Nephron (organoid): ENCODE measurements at regions not wholly inside any gene's neighbourhood (a gene's known extent, or its start where the extent isn't known, plus 50 kb on each side); places are given as distances from the start of the nearest gene placed in this dataset.
A peak's percentile ranks its signal among the peaks of the same experiment; 100 is the strongest.

Source experiments
- H3K27ac Mint-ChIP-seq, 3 experiments: 2 replicates each; pipeline ENCODE4 v1.8.0; 2020; ENCODE audit warnings: mixed read lengths in 3 of 3, mild to moderate bottlenecking in 2 of 3, moderate library complexity in 1 of 3
- H3K27me3 Mint-ChIP-seq: 2 replicates; pipeline ENCODE4 v1.8.0; 2021; ENCODE audit warnings: low read depth, mild to moderate bottlenecking, moderate library complexity, mixed read lengths
- H3K36me3 Mint-ChIP-seq: 2 replicates; pipeline ENCODE4 v1.8.0; 2020; ENCODE audit warnings: low read depth, mixed read lengths
- H3K4me1 Mint-ChIP-seq: 2 replicates; pipeline ENCODE4 v1.8.0; 2020; ENCODE audit warnings: mixed read lengths
- H3K4me3 Mint-ChIP-seq, 3 experiments: 2 replicates each; pipeline ENCODE4 v1.8.0; 2020; ENCODE audit warnings: mild to moderate bottlenecking in 3 of 3, mixed read lengths in 3 of 3, moderate library complexity in 2 of 3
- H3K9me3 Mint-ChIP-seq: 2 replicates; pipeline ENCODE4 v1.8.0; 2020; ENCODE audit warnings: mixed read lengths
- CTCF ChIP-seq, 3 experiments: fragments of 200-600 bp; sonication (generic); IDR thresholded peaks; one replicate each; pipeline ENCODE4 v1.5.0; 2021; ENCODE audit warnings: antibody characterized with exemption in 3 of 3; ENCODE audit not compliant: unreplicated experiment in 3 of 3

GRCh38 chr11:42170601-42171000 lies 711.1 kb upstream of the LRRC4C start:
- no peak overlapping the region for H3K4me3 Mint-ChIP-seq
- H3K9me3 Mint-ChIP-seq = no peaks in the 10 kb centered on the region
- H3K36me3 Mint-ChIP-seq = no peaks in the 10 kb centered on the region
- H3K27me3 Mint-ChIP-seq = no peaks in the 10 kb centered on the region
- no peak for TF ChIP-seq CTCF (IDR thresholded peaks at IDR 0.05; ENCODE audit: unreplicated experiment in 3 of 3)
- peak overlapping the region in 2 of 3 experiments; percentile 8 to 41 for H3K27ac Mint-ChIP-seq
- peaks cover 5% of the 10 kb centered on the region for H3K4me1 Mint-ChIP-seq

GRCh38 chr11:42171046-42171445 lies 711.6 kb upstream of the LRRC4C start:
- Mint-ChIP-seq H3K4me1 (peaks cover 5% of the 10 kb centered on the region), H3K4me3 (no peak overlapping the region), H3K27me3 (no peaks in the 10 kb centered on the region), H3K36me3 (no peaks in the 10 kb centered on the region), H3K9me3 (no peaks in the 10 kb centered on the region), H3K27ac (no peak overlapping the region)
- TF ChIP-seq CTCF (IDR thresholded peaks at IDR 0.05; ENCODE audit: unreplicated experiment in 3 of 3) = no peak

- TF ChIP-seq CTCF (IDR thresholded peaks at IDR 0.05; ENCODE audit: unreplicated experiment in 3 of 3) = no peak
- Mint-ChIP-seq H3K36me3 (no peaks in the 10 kb centered on the region), H3K27me3 (no peaks in the 10 kb centered on the region), H3K27ac (no peak overlapping the region), H3K4me1 (peaks cover 5% of the 10 kb centered on the region), H3K4me3 (no peak overlapping the region), H3K9me3 (no peaks in the 10 kb centered on the region)
Observed at GRCh38 chr11:42172441-42172840, 713.0 kb upstream of the LRRC4C start.

- Mint-ChIP-seq H3K36me3 (no peaks in the 10 kb centered on the region), H3K9me3 (no peaks in the 10 kb centered on the region), H3K27ac (no peak overlapping the region), H3K4me1 (peaks cover 5% of the 10 kb centered on the region), H3K27me3 (no peaks in the 10 kb centered on the region), H3K4me3 (no peak overlapping the region)
- TF ChIP-seq CTCF (IDR thresholded peaks at IDR 0.05; ENCODE audit: unreplicated experiment in 3 of 3) = no peak
Observed at GRCh38 chr11:42175203-42175602, 715.8 kb upstream of the LRRC4C start.

- Mint-ChIP-seq H3K4me1 (no peaks in the 10 kb centered on the region), H3K9me3 (no peaks in the 10 kb centered on the region), H3K36me3 (no peaks in the 10 kb centered on the region), H3K27me3 (no peaks in the 10 kb centered on the region), H3K4me3 (no peak overlapping the region), H3K27ac (no peak overlapping the region)
- TF ChIP-seq CTCF (IDR thresholded peaks at IDR 0.05; ENCODE audit: unreplicated experiment in 3 of 3) = no peak
Observed at GRCh38 chr11:42179216-42179615, 719.8 kb upstream of the LRRC4C start.

GRCh38 chr11:42195289-42196013 lies 736.0 kb upstream of the LRRC4C start:
- H3K27ac Mint-ChIP-seq = peak overlapping the region in 2 of 3 experiments; percentile 1 to 13
- no peak overlapping the region for H3K4me3 Mint-ChIP-seq
- H3K9me3 Mint-ChIP-seq = no peaks in the 10 kb centered on the region
- no peaks in the 10 kb centered on the region for H3K36me3 Mint-ChIP-seq
- peaks cover 9% of the 10 kb centered on the region for H3K4me1 Mint-ChIP-seq
- H3K27me3 Mint-ChIP-seq = no peaks in the 10 kb centered on the region
- TF ChIP-seq CTCF (IDR thresholded peaks at IDR 0.05; ENCODE audit: unreplicated experiment in 3 of 3) = no peak
